Smooth muscle cell (in vitro differentiated cells): ENCODE measurements at regions not wholly inside any gene's neighbourhood (a gene's known extent, or its start where the extent isn't known, plus 50 kb on each side); places are given as distances from the start of the nearest gene placed in this dataset.
"Not testable (repeated sequence)": the region's sequence is repeated elsewhere in the genome, so short reads cannot be mapped to it uniquely, and the experiment has no call there.

ENCODE experiments used
- DNase-seq: peaks from one replicate; lab custom pipeline; 2025; ENCODE audit not compliant: unreplicated experiment; lab: John Stamatoyannopoulos, UW
- H2AFZ ChIP-seq: fragments of 200-600 bp; sonication (generic); 2 replicates; pipeline ENCODE4 v1.6.0; 2016; ENCODE audit warnings: antibody characterized with exemption, low read depth, mild to moderate bottlenecking
- H3F3A ChIP-seq: fragments of 200-600 bp; sonication (generic); 2 replicates; pipeline ENCODE4 v1.6.0; 2017; ENCODE audit warnings: antibody characterized with exemption, low read depth
- H3K27ac ChIP-seq: fragments of 200-600 bp; sonication (generic); 2 replicates; pipeline ENCODE4 v1.5.1; 2016; ENCODE audit warnings: low read depth, mild to moderate bottlenecking
- H3K27me3 ChIP-seq: fragments of 200-600 bp; sonication (generic); 2 replicates; pipeline ENCODE4 v1.6.1; 2016; ENCODE audit warnings: low read depth, mild to moderate bottlenecking
- H3K36me3 ChIP-seq: fragments of 200-600 bp; sonication (generic); 2 replicates; pipeline ENCODE4 v1.5.1; 2016; ENCODE audit warnings: low read depth
- H3K4me1 ChIP-seq: fragments of 200-600 bp; sonication (generic); 2 replicates; pipeline ENCODE4 v1.5.1; 2016; ENCODE audit warnings: low read depth
- H3K4me2 ChIP-seq: fragments of 200-600 bp; sonication (generic); 2 replicates; pipeline ENCODE4 v1.6.0; 2016; ENCODE audit warnings: mild to moderate bottlenecking
- H3K4me3 ChIP-seq: fragments of 200-600 bp; sonication (generic); 2 replicates; pipeline ENCODE4 v1.5.1; 2016; ENCODE audit warnings: mild to moderate bottlenecking
- H3K79me2 ChIP-seq: fragments of 200-600 bp; sonication (generic); 2 replicates; pipeline ENCODE4 v1.6.0; 2016; ENCODE audit warnings: low read depth, mild to moderate bottlenecking
- H3K9ac ChIP-seq: fragments of 200-600 bp; sonication (generic); 2 replicates; pipeline ENCODE4 v1.6.0; 2016; ENCODE audit warnings: low read depth
- H3K9me3 ChIP-seq: fragments of 200-600 bp; sonication (generic); replicated peaks from 2 replicates; pipeline ENCODE4 v1.5.1; 2016; ENCODE audit warnings: low read depth
- H4K20me1 ChIP-seq: fragments of 200-600 bp; sonication (generic); 2 replicates; pipeline ENCODE4 v1.6.0; 2016; ENCODE audit warnings: low read depth
- CTCF ChIP-seq: fragments of 200-600 bp; sonication (generic); IDR thresholded peaks from 2 replicates; pipeline ENCODE4 v1.5.1; 2017; ENCODE audit warnings: borderline replicate concordance, mild to moderate bottlenecking, antibody characterized with exemption; ENCODE audit not compliant: insufficient read depth, poor library complexity, severe bottlenecking
- WGBS: methylation state at CpG from one replicate; pipeline ENCODE4 v1.1.7; 2016; ENCODE audit warnings: low lambda C conversion rate; 5-methylcytosine and 5-hydroxymethylcytosine counted together

- H3K36me3 ChIP-seq: no peaks in the 10 kb centered on the region
- no peaks in the 10 kb centered on the region for H3F3A ChIP-seq
- H3K4me1 ChIP-seq: no peaks in the 10 kb centered on the region
- no peak overlapping the region for H3K27ac ChIP-seq
- TF ChIP-seq CTCF: no peak
- H3K27me3 ChIP-seq: no peaks in the 10 kb centered on the region
- DNase-seq: no peak
- H4K20me1 ChIP-seq: no peaks in the 10 kb centered on the region
- H3K9ac ChIP-seq: no peak overlapping the region
- H3K79me2 ChIP-seq: no peaks in the 10 kb centered on the region
- H3K9me3 ChIP-seq: no peaks in the 10 kb centered on the region
- no peak overlapping the region for H2AFZ ChIP-seq
- H3K4me3 ChIP-seq: no peak overlapping the region
- no peak overlapping the region for H3K4me2 ChIP-seq
These were observed 189.6 kb downstream of the DSC3 start for GRCh38 chr18:30852980-30853379.

- Histone ChIP-seq H3K27me3 (no peaks in the 10 kb centered on the region), H3K36me3 (no peaks in the 10 kb centered on the region), H3K4me3 (no peak overlapping the region), H3K9ac (no peak overlapping the region), H3K27ac (no peak overlapping the region), H3K4me2 (no peak overlapping the region), H3F3A (no peaks in the 10 kb centered on the region), H2AFZ (no peak overlapping the region), H4K20me1 (no peaks in the 10 kb centered on the region), H3K79me2 (no peaks in the 10 kb centered on the region), H3K4me1 (no peaks in the 10 kb centered on the region), H3K9me3 (no peaks in the 10 kb centered on the region)
- TF ChIP-seq CTCF: no peak
- WGBS: 84% methylated on average over 2 of the region's 2 CpGs
- DNase-seq: no peak
These were observed 190.0 kb downstream of the DSC3 start for GRCh38 chr18:30852541-30852940.

- H3K36me3 ChIP-seq, H3K9me3 ChIP-seq, H3K27ac ChIP-seq, H3K79me2 ChIP-seq, DNase-seq, H2AFZ ChIP-seq, H3K4me3 ChIP-seq, H3K4me1 ChIP-seq, H3K9ac ChIP-seq, H3K27me3 ChIP-seq, H4K20me1 ChIP-seq, H3F3A ChIP-seq, H3K4me2 ChIP-seq: not testable (repeated sequence)
- 99% methylated on average over 11 of the region's 25 CpGs for WGBS
These were observed 203.4 kb downstream of the DSC3 start for GRCh38 chr18:30839056-30839561.

- Histone ChIP-seq H3K79me2 (no peaks in the 10 kb centered on the region), H3F3A (no peaks in the 10 kb centered on the region), H3K36me3 (no peaks in the 10 kb centered on the region), H2AFZ (no peak overlapping the region), H3K9ac (no peak overlapping the region), H3K27me3 (no peaks in the 10 kb centered on the region), H3K4me1 (peaks cover 6% of the 10 kb centered on the region), H3K27ac (no peak overlapping the region), H4K20me1 (no peaks in the 10 kb centered on the region), H3K4me3 (no peak overlapping the region), H3K9me3 (no peaks in the 10 kb centered on the region), H3K4me2 (no peak overlapping the region)
- DNase-seq: no peak
- TF ChIP-seq CTCF: no peak
- WGBS: 61% methylated on average over 2 of the region's 2 CpGs
These were observed 213.8 kb downstream of the DSC3 start for GRCh38 chr18:30828700-30829099.
